CD4-positive, alpha-beta T cell treated with Interleukin-15 for 4 hours (primary cell): ENCODE measurements at regions not wholly inside any gene's neighbourhood (a gene's known extent, or its start where the extent isn't known, plus 50 kb on each side); places are given as distances from the start of the nearest gene placed in this dataset.

Experiments
- DNase-seq: peaks from one replicate; pipeline ENCODE4 v3.0.0-alpha.2; 2020; ENCODE audit warnings: low spot score

GRCh38 chr10:10956681-10957542 is 60.8 kb upstream of the CELF2 start:
- no peak for DNase-seq

GRCh38 chr10:10958041-10958440 is 59.6 kb upstream of the CELF2 start:
- DNase-seq: no peak

- no peak for DNase-seq
Measured at GRCh38 chr10:10959666-10960065, 58.0 kb upstream of the CELF2 start.

- no peak for DNase-seq
Measured at GRCh38 chr10:10960534-10960933, 57.1 kb upstream of the CELF2 start.

- no peak for DNase-seq
Measured at GRCh38 chr10:10961072-10961471, 56.6 kb upstream of the CELF2 start.

- no peak for DNase-seq
Measured at GRCh38 chr10:10967029-10967428, 50.6 kb upstream of the CELF2 start.

- no peak for DNase-seq
Measured at GRCh38 chr10:10967581-10968256, 50.0 kb upstream of the CELF2 start.
